GM10248 (cell line): ENCODE measurements at regions not wholly inside any gene's neighbourhood (a gene's known extent, or its start where the extent isn't known, plus 50 kb on each side); places are given as distances from the start of the nearest gene placed in this dataset.

Experiments
- CTCF ChIA-PET: fragments of 300-600 bp; sonication (Branson Sonifier 250); formaldehyde crosslinking; extraction: SDS; loops from one replicate; lab custom pipeline; 2021; ENCODE audit warnings: antibody characterized with exemption; lab: Yijun Ruan, JAX
- POLR2A ChIA-PET: fragments of 350-650 bp; sonication (Branson Sonifier 250); formaldehyde crosslinking; extraction: SDS; loops from one replicate; lab custom pipeline; 2020; ENCODE audit warnings: antibody characterized with exemption; lab: Yijun Ruan, JAX
- DNase-seq: peaks from one replicate; pipeline ENCODE4 v3.0.0; 2012; ENCODE audit errors: extremely low spot score
- CTCF ChIP-seq: IDR thresholded peaks from 2 replicates; pipeline ENCODE4 v1.5.1; 2012; ENCODE audit warnings: mild to moderate bottlenecking, low read depth; ENCODE audit errors: extremely low read depth, missing control alignments, control extremely low read depth

- POLR2A ChIA-PET = no interaction called here
- CTCF ChIA-PET = no interaction called here
Observed at GRCh38 chr21:16420031-16420724, 690.4 kb downstream of the USP25 start.

GRCh38 chr21:16421007-16421406, 691.2 kb downstream of the USP25 start:
- CTCF ChIA-PET = no interaction called here
- DNase-seq = no peak
- no peak for TF ChIP-seq CTCF
- POLR2A ChIA-PET = no interaction called here

More at GRCh38 chr21:16420031-16420724, 690.4 kb downstream of the USP25 start:
- TF ChIP-seq CTCF = no peak
- no peak for DNase-seq

GRCh38 chr21:16421965-16422364, 692.2 kb downstream of the USP25 start:
- CTCF ChIA-PET = no interaction called here
- TF ChIP-seq CTCF = no peak
- POLR2A ChIA-PET = no interaction called here
- DNase-seq = no peak

- CTCF ChIA-PET = no interaction called here
- no peak for DNase-seq
- TF ChIP-seq CTCF = no peak
- POLR2A ChIA-PET = no interaction called here
Observed at GRCh38 chr21:16422702-16423101, 692.9 kb downstream of the USP25 start.

- no peak for TF ChIP-seq CTCF
- ChIA-PET POLR2A (no interaction called here), CTCF (no interaction called here)
- DNase-seq = no peak
Observed at GRCh38 chr21:16423921-16424320, 694.1 kb downstream of the USP25 start.

GRCh38 chr21:16424331-16424751, 694.6 kb downstream of the USP25 start:
- ChIA-PET CTCF (no interaction called here), POLR2A (no interaction called here)
- no peak for TF ChIP-seq CTCF
- DNase-seq = no peak
